ENCODE measurements at regions not wholly inside any gene's neighbourhood (a gene's known extent, or its start where the extent isn't known, plus 50 kb on each side); places are given as distances from the start of the nearest gene placed in this dataset.

GRCh38 chr6:9632026-9632425, 782.8 kb downstream of the TFAP2A start:
- TF ChIP-seq CTCF (IDR thresholded peaks at IDR 0.05; ENCODE audit: low read depth, low read length, missing control alignments), result no peak
- H3K4me3 ChIP-seq (ENCODE audit: low read depth, low read length), result no peak overlapping the region
- no peak for DNase-seq (ENCODE audit: low read depth)
- in situ Hi-C loops (cut with HindIII; ENCODE audit: low sequenced_read_pairs), result no loop called here

- in situ Hi-C loops (cut with HindIII; ENCODE audit: low sequenced_read_pairs), result no loop called here
- no peak for TF ChIP-seq CTCF (IDR thresholded peaks at IDR 0.05; ENCODE audit: low read depth, low read length, missing control alignments)
- no peak overlapping the region for H3K4me3 ChIP-seq (ENCODE audit: low read depth, low read length)
- DNase-seq (ENCODE audit: low read depth), result no peak
Observed at GRCh38 chr6:9628819-9629218, 786.1 kb downstream of the TFAP2A start.

- no peak for TF ChIP-seq CTCF (IDR thresholded peaks at IDR 0.05; ENCODE audit: low read depth, low read length, missing control alignments)
- in situ Hi-C loops (cut with HindIII; ENCODE audit: low sequenced_read_pairs), result no loop called here
Observed at GRCh38 chr6:9627916-9628315, 787.0 kb downstream of the TFAP2A start.

GRCh38 chr6:9623985-9624384, 790.9 kb downstream of the TFAP2A start:
- no peak for DNase-seq (ENCODE audit: low read depth)
- in situ Hi-C loops (cut with HindIII; ENCODE audit: low sequenced_read_pairs), result no loop called here
- no peak for TF ChIP-seq CTCF (IDR thresholded peaks at IDR 0.05; ENCODE audit: low read depth, low read length, missing control alignments)
- no peak overlapping the region for H3K4me3 ChIP-seq (ENCODE audit: low read depth, low read length)

More at GRCh38 chr6:9627916-9628315, 787.0 kb downstream of the TFAP2A start:
- DNase-seq (ENCODE audit: low read depth), result no peak
- H3K4me3 ChIP-seq (ENCODE audit: low read depth, low read length), result no peak overlapping the region

GRCh38 chr6:9623228-9623832, 791.5 kb downstream of the TFAP2A start:
- DNase-seq (ENCODE audit: low read depth), result no peak
- no peak overlapping the region for H3K4me3 ChIP-seq (ENCODE audit: low read depth, low read length)
- in situ Hi-C loops (cut with HindIII; ENCODE audit: low sequenced_read_pairs), result no loop called here
- TF ChIP-seq CTCF (IDR thresholded peaks at IDR 0.05; ENCODE audit: low read depth, low read length, missing control alignments), result no peak

- in situ Hi-C loops (cut with HindIII; ENCODE audit: low sequenced_read_pairs), result no loop called here
- no peak overlapping the region for H3K4me3 ChIP-seq (ENCODE audit: low read depth, low read length)
- DNase-seq (ENCODE audit: low read depth), result no peak
- TF ChIP-seq CTCF (IDR thresholded peaks at IDR 0.05; ENCODE audit: low read depth, low read length, missing control alignments), result no peak
Observed at GRCh38 chr6:9621276-9621675, 793.6 kb downstream of the TFAP2A start.
